ENCODE measurements at regions not wholly inside any gene's neighbourhood (a gene's known extent, or its start where the extent isn't known, plus 50 kb on each side); places are given as distances from the start of the nearest gene placed in this dataset.

DNA sequence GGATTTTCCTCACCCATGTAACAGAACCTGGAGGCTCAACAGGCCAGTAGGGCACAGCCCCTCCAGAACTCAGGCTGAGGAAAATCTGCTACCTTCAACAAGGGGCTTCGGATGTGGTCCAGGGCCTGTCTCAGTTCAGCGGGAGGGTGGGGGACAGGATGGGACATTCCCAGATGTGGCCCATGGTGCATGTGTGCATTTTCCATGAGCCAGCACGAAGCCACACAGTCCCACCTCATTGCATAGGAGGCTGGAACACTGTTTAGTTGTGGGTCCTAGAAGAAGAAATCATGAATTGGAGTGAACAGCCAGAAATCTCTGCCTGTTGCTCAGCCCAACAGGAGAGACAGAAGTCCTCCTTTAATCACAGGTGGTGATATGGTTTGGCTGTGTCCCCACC is 469.6 kb upstream of the MYT1L start:
- WGBS (ENCODE audit: insufficient coverage, insufficient replicate concordance, low lambda C conversion rate, missing lambda C conversion rate): 24% methylated on average over 3 of the region's 3 CpGs
- H3K9me3 ChIP-seq (replicated peaks; ENCODE audit: control insufficient read depth, insufficient read depth, low read length): no peaks in the 10 kb centered on the region
- no peaks in the 10 kb centered on the region for H3K36me3 ChIP-seq (ENCODE audit: control insufficient read depth in 2 of 2, insufficient read depth in 2 of 2, low read length in 1 of 2)
- H3K27ac ChIP-seq (ENCODE audit: control insufficient read depth, insufficient read depth): no peak overlapping the region
- no peaks in the 10 kb centered on the region for H3K79me2 ChIP-seq (ENCODE audit: control insufficient read depth, insufficient read depth, low read length)
- intact Hi-C loops (cut with micrococcal nuclease; ENCODE audit: unreplicated experiment) (no loop called here), in situ Hi-C loops (cut with MboI) (no loop called here)
- SMC1A ChIA-PET (ENCODE audit: uncharacterized antibody, unreplicated experiment): no interaction called here
- no peaks in the 10 kb centered on the region for H3K4me1 ChIP-seq (ENCODE audit: control insufficient read depth, insufficient read depth, low read length)
- RAD21 ChIA-PET (ENCODE audit: unreplicated experiment): no interaction called here
- H3K4me3 ChIP-seq: no peak overlapping the region
- DNase-seq (ENCODE audit: low read depth, low spot score): no peak
- no peak overlapping the region for H3K4me2 ChIP-seq (ENCODE audit: control insufficient read depth, insufficient read depth)
- no peak for FAIRE-seq
- BruUV-seq (replicated peaks): no TSS peak
- H4K20me1 ChIP-seq (ENCODE audit: control insufficient read depth, insufficient read depth): no peaks in the 10 kb centered on the region
- peaks cover 0 to 3% of the 10 kb centered on the region in 2 experiments; a peak in 1 of 4 replicates for H3K27me3 ChIP-seq (replicated peaks in 1 of 2; ENCODE audit: control insufficient read depth in 2 of 2, insufficient read depth in 2 of 2, low read length in 1 of 2)
- no peak overlapping the region for H3K9ac ChIP-seq (ENCODE audit: control insufficient read depth, insufficient read depth, low read length)
- CTCF ChIA-PET: no interaction called here
- H2AFZ ChIP-seq (ENCODE audit: control insufficient read depth, low read depth, low read length): no peak overlapping the region
- no peak for ATAC-seq
- POLR2A ChIA-PET: no interaction called here
- TF ChIP-seq EGR1 (IDR thresholded peaks at IDR 0.05; ENCODE audit: borderline replicate concordance in 1 of 2, low read depth in 2 of 2, low read length in 2 of 2) (no peak), YBX1 (IDR thresholded peaks at IDR 0.05) (no peak), ZNF384 (IDR thresholded peaks at IDR 0.05; ENCODE audit: borderline replicate concordance, low read depth, low read length) (no peak), NBN (IDR thresholded peaks at IDR 0.05) (no peak), ZNF622 (IDR thresholded peaks at IDR 0.05) (no peak), SKIL (IDR thresholded peaks at IDR 0.05; ENCODE audit: low read depth, poor library complexity, severe bottlenecking) (no peak), FOS (IDR thresholded peaks at IDR 0.05; ENCODE audit: borderline replicate concordance, extremely low read depth, insufficient read length) (no peak), PRDM15 (CRISPR knock-in tag; IDR thresholded peaks at IDR 0.05) (no peak), EP300 (IDR thresholded peaks at IDR 0.05; ENCODE audit: borderline replicate concordance in 1 of 2, control insufficient read depth in 1 of 2, low read depth in 2 of 2, low read length in 2 of 2) (no peak), BHLHE40 (IDR thresholded peaks at IDR 0.05; ENCODE audit: borderline replicate concordance in 1 of 2, low read depth in 2 of 2, low read length in 1 of 2) (no peak), ETV6 (conservative IDR thresholded peaks at IDR 0.05 in 1 of 2, IDR thresholded peaks at IDR 0.05 in 1 of 2; ENCODE audit: borderline replicate concordance in 1 of 2, low read depth in 1 of 2) (no peak), CREM (IDR thresholded peaks at IDR 0.05; ENCODE audit: low read depth) (no peak), RBBP5 (conservative IDR thresholded peaks at IDR 0.05) (no peak), RELB (IDR thresholded peaks at IDR 0.05; ENCODE audit: low read depth) (no peak), MYC (IDR thresholded peaks at IDR 0.05; ENCODE audit: insufficient read depth, insufficient read length, insufficient replicate concordance, low read length, severe bottlenecking) (no peak)
- TF ChIP-seq, protein P1, sequence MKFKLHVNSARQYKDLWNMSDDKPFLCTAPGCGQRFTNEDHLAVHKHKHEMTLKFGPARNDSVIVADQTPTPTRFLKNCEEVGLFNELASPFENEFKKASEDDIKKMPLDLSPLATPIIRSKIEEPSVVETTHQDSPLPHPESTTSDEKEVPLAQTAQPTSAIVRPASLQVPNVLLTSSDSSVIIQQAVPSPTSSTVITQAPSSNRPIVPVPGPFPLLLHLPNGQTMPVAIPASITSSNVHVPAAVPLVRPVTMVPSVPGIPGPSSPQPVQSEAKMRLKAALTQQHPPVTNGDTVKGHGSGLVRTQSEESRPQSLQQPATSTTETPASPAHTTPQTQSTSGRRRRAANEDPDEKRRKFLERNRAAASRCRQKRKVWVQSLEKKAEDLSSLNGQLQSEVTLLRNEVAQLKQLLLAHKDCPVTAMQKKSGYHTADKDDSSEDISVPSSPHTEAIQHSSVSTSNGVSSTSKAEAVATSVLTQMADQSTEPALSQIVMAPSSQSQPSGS (IDR thresholded peaks at IDR 0.05; ENCODE audit: low read length): no peak

Data from GM12878 (cell line).